ENCODE measurements at regions not wholly inside any gene's neighbourhood (a gene's known extent, or its start where the extent isn't known, plus 50 kb on each side); places are given as distances from the start of the nearest gene placed in this dataset.

DNA sequence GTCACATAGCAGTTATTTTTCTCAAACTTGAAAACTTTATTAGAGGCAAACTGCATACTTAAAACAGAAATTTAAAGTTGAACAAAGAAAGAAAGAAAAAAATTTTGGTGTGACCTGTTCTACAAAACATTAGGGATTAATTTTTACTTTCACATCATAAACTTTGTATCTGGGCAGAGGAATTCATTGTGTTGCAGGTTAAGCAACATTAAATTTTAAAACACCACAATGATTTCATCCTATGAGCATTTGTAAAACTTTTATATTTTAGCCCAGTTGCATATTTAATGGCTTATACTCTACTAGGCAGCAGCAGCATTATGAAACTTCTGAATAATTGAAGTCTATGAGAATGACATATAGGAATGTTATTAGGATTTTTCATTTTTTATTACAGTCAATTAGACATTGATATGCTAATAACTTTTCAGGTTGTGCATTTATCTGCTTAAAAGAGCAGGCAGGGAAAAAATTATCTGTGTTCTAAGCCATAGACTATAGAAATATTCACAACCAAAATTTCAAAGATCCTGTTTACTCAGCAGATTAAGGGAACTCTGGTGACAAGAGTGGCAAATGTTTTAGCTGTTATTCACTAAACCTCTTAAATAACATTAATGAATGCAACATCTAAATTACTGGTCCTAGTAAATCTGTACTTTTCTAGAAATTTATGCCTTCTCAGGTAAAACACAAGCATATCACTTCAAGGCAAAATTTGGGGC lies 1088.5 kb upstream of the CDH6 start:
- no peak for TF ChIP-seq EZH2 (IDR thresholded peaks at IDR 0.05; ENCODE audit: borderline replicate concordance, low read depth, low read length, severe bottlenecking)
- TF ChIP-seq, protein P1, sequence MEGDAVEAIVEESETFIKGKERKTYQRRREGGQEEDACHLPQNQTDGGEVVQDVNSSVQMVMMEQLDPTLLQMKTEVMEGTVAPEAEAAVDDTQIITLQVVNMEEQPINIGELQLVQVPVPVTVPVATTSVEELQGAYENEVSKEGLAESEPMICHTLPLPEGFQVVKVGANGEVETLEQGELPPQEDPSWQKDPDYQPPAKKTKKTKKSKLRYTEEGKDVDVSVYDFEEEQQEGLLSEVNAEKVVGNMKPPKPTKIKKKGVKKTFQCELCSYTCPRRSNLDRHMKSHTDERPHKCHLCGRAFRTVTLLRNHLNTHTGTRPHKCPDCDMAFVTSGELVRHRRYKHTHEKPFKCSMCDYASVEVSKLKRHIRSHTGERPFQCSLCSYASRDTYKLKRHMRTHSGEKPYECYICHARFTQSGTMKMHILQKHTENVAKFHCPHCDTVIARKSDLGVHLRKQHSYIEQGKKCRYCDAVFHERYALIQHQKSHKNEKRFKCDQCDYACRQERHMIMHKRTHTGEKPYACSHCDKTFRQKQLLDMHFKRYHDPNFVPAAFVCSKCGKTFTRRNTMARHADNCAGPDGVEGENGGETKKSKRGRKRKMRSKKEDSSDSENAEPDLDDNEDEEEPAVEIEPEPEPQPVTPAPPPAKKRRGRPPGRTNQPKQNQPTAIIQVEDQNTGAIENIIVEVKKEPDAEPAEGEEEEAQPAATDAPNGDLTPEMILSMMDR (IDR thresholded peaks at IDR 0.05; ENCODE audit: borderline replicate concordance, extremely low read depth, low read length, poor library complexity, severe bottlenecking): no peak

Measured in DND-41 (cell line).